ENCODE measurements at regions not wholly inside any gene's neighbourhood (a gene's known extent, or its start where the extent isn't known, plus 50 kb on each side); places are given as distances from the start of the nearest gene placed in this dataset.

DNA sequence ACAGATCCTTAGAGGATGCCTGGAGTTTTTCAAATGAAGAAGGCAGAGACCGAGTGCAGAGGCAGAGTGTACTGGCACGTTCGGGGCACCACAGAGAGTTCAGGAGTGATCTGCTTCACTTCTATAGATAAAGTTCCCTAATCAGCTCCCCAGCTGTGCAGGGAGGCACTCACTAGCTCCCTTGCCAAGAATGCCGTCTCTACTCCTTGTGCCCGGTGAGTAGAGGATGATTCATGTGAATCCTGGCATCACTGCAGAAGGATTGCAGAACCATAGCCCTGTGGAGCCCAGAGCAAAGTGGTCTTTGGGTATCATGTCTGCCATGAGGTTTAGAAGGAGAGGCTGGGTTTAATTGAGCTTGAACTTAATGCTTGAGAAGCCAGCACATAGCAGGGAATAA is 510.1 kb upstream of the RAB6C start:
- H3K36me3 Mint-ChIP-seq (ENCODE audit: insufficient read depth, unreplicated experiment) = no peaks in the 10 kb centered on the region
- no peak overlapping the region for H3K4me3 Mint-ChIP-seq (ENCODE audit: unreplicated experiment)
- no peaks in the 10 kb centered on the region for H3K36me3 ChIP-seq (ENCODE audit: control insufficient read depth, insufficient read depth, low read length)
- H3K4me1 Mint-ChIP-seq (ENCODE audit: low read depth, unreplicated experiment) = no peaks in the 10 kb centered on the region
- no peak for DNase-seq
- TF ChIP-seq, protein P1, sequence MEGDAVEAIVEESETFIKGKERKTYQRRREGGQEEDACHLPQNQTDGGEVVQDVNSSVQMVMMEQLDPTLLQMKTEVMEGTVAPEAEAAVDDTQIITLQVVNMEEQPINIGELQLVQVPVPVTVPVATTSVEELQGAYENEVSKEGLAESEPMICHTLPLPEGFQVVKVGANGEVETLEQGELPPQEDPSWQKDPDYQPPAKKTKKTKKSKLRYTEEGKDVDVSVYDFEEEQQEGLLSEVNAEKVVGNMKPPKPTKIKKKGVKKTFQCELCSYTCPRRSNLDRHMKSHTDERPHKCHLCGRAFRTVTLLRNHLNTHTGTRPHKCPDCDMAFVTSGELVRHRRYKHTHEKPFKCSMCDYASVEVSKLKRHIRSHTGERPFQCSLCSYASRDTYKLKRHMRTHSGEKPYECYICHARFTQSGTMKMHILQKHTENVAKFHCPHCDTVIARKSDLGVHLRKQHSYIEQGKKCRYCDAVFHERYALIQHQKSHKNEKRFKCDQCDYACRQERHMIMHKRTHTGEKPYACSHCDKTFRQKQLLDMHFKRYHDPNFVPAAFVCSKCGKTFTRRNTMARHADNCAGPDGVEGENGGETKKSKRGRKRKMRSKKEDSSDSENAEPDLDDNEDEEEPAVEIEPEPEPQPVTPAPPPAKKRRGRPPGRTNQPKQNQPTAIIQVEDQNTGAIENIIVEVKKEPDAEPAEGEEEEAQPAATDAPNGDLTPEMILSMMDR (IDR thresholded peaks at IDR 0.05; ENCODE audit: insufficient read depth in 1 of 2, low read depth in 1 of 2, low read length in 1 of 2, severe bottlenecking in 1 of 2, unreplicated experiment in 1 of 2) = no peak
- no peaks in the 10 kb centered on the region for H3K4me1 ChIP-seq
- H3K27me3 Mint-ChIP-seq (ENCODE audit: insufficient read depth, unreplicated experiment) = peaks cover 17% of the 10 kb centered on the region
- no TSS peak for BruUV-seq (replicated peaks)
- H3K9me3 Mint-ChIP-seq (ENCODE audit: unreplicated experiment) = no peaks in the 10 kb centered on the region
- no peaks in the 10 kb centered on the region for H3K27me3 ChIP-seq (replicated peaks; ENCODE audit: control insufficient read depth, insufficient read depth, low read length)
- ChIA-PET CTCF (no interaction called here), POLR2A (no interaction called here)
- no peaks in the 10 kb centered on the region for H3K9me3 ChIP-seq
- intact Hi-C loops (cut with micrococcal nuclease; ENCODE audit: unreplicated experiment) = no loop called here
- no peak overlapping the region for H3K27ac Mint-ChIP-seq (ENCODE audit: unreplicated experiment)
- H3K4me3 ChIP-seq (ENCODE audit: low read depth, low read length) = no peak overlapping the region

DNA sequence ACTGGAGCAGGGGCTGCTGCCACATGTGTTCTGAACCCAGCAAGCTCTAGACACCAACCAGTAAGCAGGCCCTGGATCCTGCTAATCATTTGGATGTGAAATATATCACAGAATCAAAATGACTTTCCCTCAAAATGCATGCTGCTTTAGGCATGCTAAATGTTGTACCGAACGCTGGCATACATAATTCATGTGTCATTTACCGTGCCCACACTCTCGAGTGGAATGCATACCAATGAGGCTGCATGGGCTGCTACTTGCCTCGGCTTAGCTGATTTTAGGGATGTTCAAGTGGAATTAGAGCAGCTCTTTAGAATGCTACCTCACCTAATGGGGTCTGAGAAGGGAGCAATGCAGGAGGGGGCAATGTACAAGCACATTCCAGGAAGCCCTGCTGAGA is 509.6 kb upstream of the RAB6C start:
- Mint-ChIP-seq H3K27ac (ENCODE audit: unreplicated experiment) (no peak overlapping the region), H3K9me3 (ENCODE audit: unreplicated experiment) (no peaks in the 10 kb centered on the region), H3K36me3 (ENCODE audit: insufficient read depth, unreplicated experiment) (no peaks in the 10 kb centered on the region), H3K4me1 (ENCODE audit: low read depth, unreplicated experiment) (no peaks in the 10 kb centered on the region), H3K4me3 (ENCODE audit: unreplicated experiment) (no peak overlapping the region), H3K27me3 (ENCODE audit: insufficient read depth, unreplicated experiment) (peaks cover 17% of the 10 kb centered on the region)
- BruUV-seq (replicated peaks) = no TSS peak
- Histone ChIP-seq H3K36me3 (ENCODE audit: control insufficient read depth, insufficient read depth, low read length) (no peaks in the 10 kb centered on the region), H3K27me3 (replicated peaks; ENCODE audit: control insufficient read depth, insufficient read depth, low read length) (no peaks in the 10 kb centered on the region), H3K4me1 (no peaks in the 10 kb centered on the region), H3K9me3 (no peaks in the 10 kb centered on the region), H3K4me3 (ENCODE audit: low read depth, low read length) (no peak overlapping the region)
- intact Hi-C loops (cut with micrococcal nuclease; ENCODE audit: unreplicated experiment) = no loop called here
- DNase-seq = no peak
- ChIA-PET POLR2A (no interaction called here), CTCF (no interaction called here)
- TF ChIP-seq, protein P1 (IDR thresholded peaks at IDR 0.05; ENCODE audit: insufficient read depth in 1 of 2, low read depth in 1 of 2, low read length in 1 of 2, severe bottlenecking in 1 of 2, unreplicated experiment in 1 of 2) = no peak

DNA sequence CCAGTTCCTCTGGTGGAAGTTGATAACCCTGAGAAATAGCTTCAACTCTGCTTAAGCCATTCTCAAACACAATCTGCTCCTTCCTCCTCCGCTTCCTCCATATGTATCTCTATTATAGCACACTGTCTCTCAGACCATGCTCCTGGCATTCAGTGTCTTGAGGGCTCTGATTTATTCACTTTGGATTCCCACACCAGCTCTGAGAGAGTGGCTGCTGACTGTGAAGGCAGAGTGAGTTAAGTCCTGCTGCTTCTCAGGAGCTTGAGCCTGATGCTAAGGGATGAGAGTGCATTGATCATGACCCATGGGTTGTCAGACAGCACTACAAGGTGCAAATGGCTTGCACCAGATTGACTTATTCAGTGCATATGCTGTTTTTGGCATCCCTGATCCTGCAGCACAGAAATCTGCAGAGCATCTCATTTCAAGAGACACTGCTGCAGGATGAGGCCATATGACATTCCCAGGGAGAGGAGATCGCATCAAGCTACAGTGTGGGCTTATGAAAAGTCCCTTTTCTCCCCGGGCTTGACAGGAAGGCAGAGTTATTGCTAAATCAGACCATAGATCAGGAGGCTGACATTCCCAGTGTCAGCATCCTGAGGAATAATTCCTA is 500.5 kb upstream of the RAB6C start:
- no TSS peak for BruUV-seq (replicated peaks)

More for the DNA sequence above, 500.5 kb upstream of the RAB6C start:
- Histone ChIP-seq H3K9me3 (no peaks in the 10 kb centered on the region), H3K27me3 (replicated peaks; ENCODE audit: control insufficient read depth, insufficient read depth, low read length) (peaks cover 1% of the 10 kb centered on the region; the same call in 1 of the 2 replicates), H3K36me3 (ENCODE audit: control insufficient read depth, insufficient read depth, low read length) (no peaks in the 10 kb centered on the region), H3K4me3 (ENCODE audit: low read depth, low read length) (no peak overlapping the region), H3K4me1 (no peaks in the 10 kb centered on the region)
- Mint-ChIP-seq H3K4me1 (ENCODE audit: low read depth, unreplicated experiment) (no peaks in the 10 kb centered on the region), H3K9me3 (ENCODE audit: unreplicated experiment) (no peaks in the 10 kb centered on the region), H3K27me3 (ENCODE audit: insufficient read depth, unreplicated experiment) (peaks cover 12% of the 10 kb centered on the region), H3K36me3 (ENCODE audit: insufficient read depth, unreplicated experiment) (no peaks in the 10 kb centered on the region), H3K4me3 (ENCODE audit: unreplicated experiment) (no peak overlapping the region), H3K27ac (ENCODE audit: unreplicated experiment) (no peak overlapping the region)
- TF ChIP-seq, protein P1 (IDR thresholded peaks at IDR 0.05; ENCODE audit: insufficient read depth in 1 of 2, low read depth in 1 of 2, low read length in 1 of 2, severe bottlenecking in 1 of 2, unreplicated experiment in 1 of 2) = no peak
- ChIA-PET POLR2A (no interaction called here), CTCF (no interaction called here)
- intact Hi-C loops (cut with micrococcal nuclease; ENCODE audit: unreplicated experiment) = no loop called here
- DNase-seq = no peak

Measured in Caco-2 (cell line).